ENCODE measurements at regions not wholly inside any gene's neighbourhood (a gene's known extent, or its start where the extent isn't known, plus 50 kb on each side); places are given as distances from the start of the nearest gene placed in this dataset.

GRCh38 chr4:30385650-30386049 lies 334.5 kb upstream of the PCDH7 start:
- TF ChIP-seq CTCF (IDR thresholded peaks at IDR 0.05) = no peak
- no peak for TF ChIP-seq POLR2A (IDR thresholded peaks at IDR 0.05)
